Peyer's patch (tissue), 4 donors: ENCODE measurements at regions not wholly inside any gene's neighbourhood (a gene's known extent, or its start where the extent isn't known, plus 50 kb on each side); places are given as distances from the start of the nearest gene placed in this dataset.
A peak's percentile ranks its signal among the peaks of the same experiment; 100 is the strongest.
"Not testable (repeated sequence)": the region's sequence is repeated elsewhere in the genome, so short reads cannot be mapped to it uniquely, and the experiment has no call there.

Source experiments
- DNase-seq, 3 donors: peaks; one replicate each; pipeline ENCODE4 v3.0.0-alpha.2; 2017 to 2019
- H3K27ac ChIP-seq, 4 donors: fragments of 200-600 bp; sonication (generic); one replicate each; pipeline ENCODE4 v1.5.1; 2016 to 2019
- H3K27me3 ChIP-seq, 2 donors: fragments of 200-600 bp; sonication (generic); one replicate each; pipeline ENCODE4 v1.5.1; 2019
- H3K36me3 ChIP-seq, 3 donors: fragments of 200-600 bp; sonication (generic); one replicate each; pipeline ENCODE4 v1.5.1; 2016 to 2019
- H3K4me1 ChIP-seq, 4 donors: fragments of 200-600 bp; sonication (generic); one replicate each; pipeline ENCODE4 v1.5.1; 2016 to 2019
- H3K4me3 ChIP-seq, 4 donors: fragments of 200-600 bp; sonication (generic); 1 replicate in 3 of 4; 2 replicates in 1 of 4; pipeline ENCODE4 v1.5.1; 2016 to 2019; ENCODE audit warnings: mild to moderate bottlenecking in 1 of 4
- H3K9me3 ChIP-seq, 4 donors: fragments of 200-600 bp; sonication (generic); one replicate each; pipeline ENCODE4 v1.5.1; 2016 to 2019; ENCODE audit warnings: mild to moderate bottlenecking in 1 of 4
- POLR2A ChIP-seq, 2 donors: fragments of 450-650 bp; IDR thresholded peaks; one replicate each; pipeline ENCODE4 v1.5.1; 2017; ENCODE audit warnings: antibody characterized with exemption in 2 of 2, mild to moderate bottlenecking in 2 of 2, moderate library complexity in 2 of 2
- TF ChIP-seq, protein P1 (sequence below), 6 experiments: fragments of 450-650 bp in 4 of 6; fragments of 200-600 bp in 2 of 6; sonication (generic) in 1 of 6; IDR thresholded peaks; one replicate each; pipeline ENCODE4 v1.5.1; 2017 to 2019; ENCODE audit warnings: antibody characterized with exemption in 6 of 6, mild to moderate bottlenecking in 3 of 6, moderate library complexity in 1 of 6

GRCh38 chr1:146396801-146397200 lies 168.0 kb upstream of the NOTCH2NLA start:
- H3K27me3 ChIP-seq, DNase-seq, H3K4me1 ChIP-seq, H3K27ac ChIP-seq, H3K36me3 ChIP-seq, H3K9me3 ChIP-seq, H3K4me3 ChIP-seq: not testable (repeated sequence)

DNA sequence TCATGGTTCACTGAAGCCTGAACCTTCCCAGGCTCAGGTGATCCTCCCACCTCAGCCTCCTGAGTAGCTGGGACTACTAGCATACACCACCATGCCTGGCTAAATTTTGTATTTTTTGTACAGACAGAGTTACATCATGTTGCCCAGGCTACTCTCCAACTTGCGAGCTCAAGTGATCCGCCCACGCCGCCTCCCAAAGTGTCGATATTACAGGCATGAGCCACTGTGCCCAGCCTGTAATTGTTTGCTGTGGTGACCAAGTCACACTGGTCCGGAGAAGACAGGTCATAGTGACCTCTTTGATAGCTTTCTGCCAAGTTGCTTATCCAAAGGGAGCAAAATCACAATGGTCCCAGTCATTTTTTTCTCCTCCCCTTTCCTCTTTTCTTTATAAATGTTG lies 167.4 kb upstream of the NOTCH2NLA start:
- H3K36me3 ChIP-seq, H3K9me3 ChIP-seq, H3K4me1 ChIP-seq, DNase-seq, H3K4me3 ChIP-seq, H3K27ac ChIP-seq, H3K27me3 ChIP-seq: not testable (repeated sequence)

DNA sequence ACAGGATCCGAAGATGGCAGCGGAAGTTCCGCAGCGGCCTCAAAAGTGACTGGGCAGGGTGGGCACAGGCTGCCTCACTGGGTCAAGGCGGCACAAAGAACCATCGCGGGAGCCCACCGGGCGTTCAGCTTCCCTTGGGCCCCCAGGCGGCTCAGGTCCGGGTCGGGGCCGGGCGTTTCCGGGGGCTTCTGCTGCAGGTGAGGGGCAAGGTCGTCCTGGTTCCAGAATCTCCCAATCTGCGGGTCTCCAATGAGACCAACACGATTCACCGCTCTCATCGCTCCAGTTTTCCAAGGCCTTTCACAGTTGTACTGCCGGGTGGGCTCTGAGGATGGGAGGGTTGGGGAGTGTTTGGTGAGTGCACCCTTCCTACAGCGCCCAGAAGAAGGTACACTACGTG lies 165.0 kb upstream of the NOTCH2NLA start:
- not testable (repeated sequence) for H3K9me3 ChIP-seq, H3K4me3 ChIP-seq, H3K27ac ChIP-seq, H3K4me1 ChIP-seq, H3K36me3 ChIP-seq, H3K27me3 ChIP-seq, DNase-seq

DNA sequence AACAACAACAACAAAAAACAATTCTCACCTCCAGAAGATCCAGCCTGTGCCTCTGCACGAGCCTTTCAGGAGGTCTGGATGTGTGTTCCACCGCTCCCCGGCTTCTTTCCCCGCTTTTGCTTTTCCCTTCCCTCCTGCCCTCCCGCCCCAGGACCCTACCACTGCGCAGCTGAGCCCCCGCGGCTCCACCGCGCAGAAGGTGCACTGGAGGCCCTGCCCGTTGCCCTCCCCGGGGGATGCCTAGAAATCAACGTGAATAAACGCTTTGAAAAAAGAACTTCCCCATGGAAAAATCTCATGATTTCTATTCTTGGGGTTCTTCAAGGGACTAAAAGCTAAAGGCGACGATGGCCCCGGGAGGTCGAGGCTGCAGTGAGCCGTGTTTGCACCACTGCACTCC lies 164.3 kb upstream of the NOTCH2NLA start:
- not testable (repeated sequence) for H3K4me1 ChIP-seq, H3K9me3 ChIP-seq, H3K27me3 ChIP-seq, H3K36me3 ChIP-seq, H3K4me3 ChIP-seq, H3K27ac ChIP-seq, DNase-seq

DNA sequence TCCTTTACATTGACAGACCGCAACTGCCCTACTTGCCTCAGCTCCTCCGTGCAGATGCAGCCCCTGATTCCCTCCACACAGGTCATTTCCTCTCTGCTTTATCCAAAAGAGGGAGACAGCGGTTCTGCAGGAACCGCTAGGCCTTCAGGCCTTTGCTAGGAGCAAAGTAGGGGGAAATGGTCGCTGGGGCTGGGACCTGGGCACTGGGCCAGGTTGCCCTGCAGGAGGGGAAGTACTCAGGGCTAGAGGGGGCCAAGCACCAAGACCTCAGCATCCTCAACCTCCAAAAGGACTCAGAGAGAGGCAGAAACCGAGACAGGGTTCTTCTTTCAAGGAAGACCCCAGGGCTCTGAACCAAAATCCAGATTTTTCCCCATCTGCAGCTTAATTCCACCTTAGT lies 160.4 kb upstream of the NOTCH2NLA start:
- not testable (repeated sequence) for H3K4me1 ChIP-seq, H3K27me3 ChIP-seq, H3K36me3 ChIP-seq, H3K27ac ChIP-seq, H3K9me3 ChIP-seq, DNase-seq, H3K4me3 ChIP-seq

DNA sequence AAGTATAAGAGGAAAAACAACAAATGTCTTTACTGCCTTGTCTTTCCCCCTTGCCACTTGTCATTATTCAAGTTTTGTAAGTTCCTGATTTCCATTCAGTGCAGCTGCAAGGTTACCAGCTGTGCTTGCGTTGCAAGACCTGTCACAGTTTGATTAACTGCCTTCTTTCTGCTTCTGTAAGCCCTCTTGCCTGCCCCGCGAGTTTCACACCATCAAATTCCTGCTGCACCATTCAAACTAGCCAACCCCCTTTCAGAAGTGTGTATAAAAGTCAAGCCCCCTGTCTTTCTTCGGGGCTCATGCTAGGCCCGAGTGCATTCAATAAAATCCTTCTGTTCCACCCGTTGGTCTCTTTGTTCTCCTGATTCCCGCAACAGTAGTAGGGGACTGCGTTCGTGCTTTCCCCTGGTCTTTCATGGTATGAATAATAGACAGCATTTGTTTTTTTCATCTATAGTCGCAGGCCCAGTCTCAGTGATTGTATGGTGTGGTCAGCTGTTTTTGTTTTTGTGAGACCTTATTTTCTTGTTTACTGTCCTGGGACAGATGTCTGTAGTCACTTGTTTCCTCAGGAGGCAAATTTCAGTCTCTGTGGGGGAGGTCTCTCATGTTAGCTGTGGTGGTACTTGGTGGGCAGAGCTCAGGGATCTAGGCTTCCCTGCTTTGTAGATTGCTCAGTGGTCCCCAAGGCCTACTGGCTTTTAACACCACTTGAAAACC lies 159.1 kb upstream of the NOTCH2NLA start:
- H3K4me3 ChIP-seq, H3K27me3 ChIP-seq, H3K36me3 ChIP-seq, H3K4me1 ChIP-seq, H3K9me3 ChIP-seq: not testable (repeated sequence)
- DNase-seq = peak in 1 of 3 donors; percentile 49
- peak overlapping the region; percentile 86 to 97 (median 93) for H3K27ac ChIP-seq

- H3K4me1 ChIP-seq, H3K9me3 ChIP-seq, H3K27me3 ChIP-seq, H3K36me3 ChIP-seq: not testable (repeated sequence)
- DNase-seq = peak; percentile 55 to 90 (median 83)
- Histone ChIP-seq H3K4me3 (peak overlapping the region; percentile 38 to 68 (median 53)), H3K27ac (peak overlapping the region; percentile 86 to 97 (median 93))
- peak; percentile 77 to 98 for TF ChIP-seq POLR2A (IDR thresholded peaks at IDR 0.05)
Observed at GRCh38 chr1:146386851-146387749, 158.3 kb upstream of the NOTCH2NLA start.

GRCh38 chr1:146381196-146381595 lies 152.4 kb upstream of the NOTCH2NLA start:
- not testable (repeated sequence) for DNase-seq, H3K4me3 ChIP-seq, H3K9me3 ChIP-seq, H3K27me3 ChIP-seq, H3K27ac ChIP-seq, H3K36me3 ChIP-seq, H3K4me1 ChIP-seq

DNA sequence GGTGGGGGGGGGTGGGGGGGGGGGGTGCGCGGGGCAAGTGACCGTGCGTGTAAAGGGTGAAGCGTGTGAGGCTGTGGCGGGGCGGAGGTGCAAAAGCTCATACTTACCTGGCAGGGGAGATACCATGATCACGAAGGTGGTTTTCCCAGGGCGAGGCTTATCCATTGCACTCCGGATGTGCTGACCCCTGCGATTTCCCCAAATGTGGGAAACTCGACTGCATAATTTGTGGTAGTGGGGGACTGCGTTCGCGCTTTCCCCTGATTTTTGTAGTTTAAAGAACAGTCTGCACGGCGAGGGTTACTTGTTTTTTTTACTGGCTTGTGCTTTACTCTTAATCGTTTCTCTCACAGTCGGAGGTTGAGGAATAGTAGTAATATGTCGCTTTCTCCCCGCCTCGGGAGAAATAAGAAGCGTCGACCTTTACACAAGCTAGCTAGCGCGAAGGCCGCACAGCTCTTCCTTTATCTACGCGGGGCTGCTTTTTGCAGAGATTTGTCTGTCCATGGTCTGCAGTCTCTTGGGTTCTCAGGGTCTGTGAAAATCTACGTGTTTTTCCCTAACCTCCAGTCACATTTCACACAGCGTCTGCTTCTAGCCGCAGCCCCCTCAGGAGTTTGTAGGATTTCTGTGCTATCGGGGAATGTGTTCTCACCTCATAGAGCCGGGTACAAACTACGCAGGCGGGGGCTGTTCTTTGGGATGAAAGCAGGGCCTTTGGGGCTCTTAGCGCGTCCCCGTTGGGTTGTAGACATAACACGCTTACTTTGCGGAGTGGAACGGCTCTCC lies 148.1 kb upstream of the NOTCH2NLA start:
- H3K36me3 ChIP-seq, H3K4me1 ChIP-seq, H3K9me3 ChIP-seq, H3K27me3 ChIP-seq: not testable (repeated sequence)
- Histone ChIP-seq H3K27ac (peak overlapping the region; percentile 86 to 96 (median 93)), H3K4me3 (peak overlapping the region; percentile 27 to 52 (median 40))
- peak; percentile 97 to 100 for TF ChIP-seq POLR2A (IDR thresholded peaks at IDR 0.05)
- TF ChIP-seq, protein P1, sequence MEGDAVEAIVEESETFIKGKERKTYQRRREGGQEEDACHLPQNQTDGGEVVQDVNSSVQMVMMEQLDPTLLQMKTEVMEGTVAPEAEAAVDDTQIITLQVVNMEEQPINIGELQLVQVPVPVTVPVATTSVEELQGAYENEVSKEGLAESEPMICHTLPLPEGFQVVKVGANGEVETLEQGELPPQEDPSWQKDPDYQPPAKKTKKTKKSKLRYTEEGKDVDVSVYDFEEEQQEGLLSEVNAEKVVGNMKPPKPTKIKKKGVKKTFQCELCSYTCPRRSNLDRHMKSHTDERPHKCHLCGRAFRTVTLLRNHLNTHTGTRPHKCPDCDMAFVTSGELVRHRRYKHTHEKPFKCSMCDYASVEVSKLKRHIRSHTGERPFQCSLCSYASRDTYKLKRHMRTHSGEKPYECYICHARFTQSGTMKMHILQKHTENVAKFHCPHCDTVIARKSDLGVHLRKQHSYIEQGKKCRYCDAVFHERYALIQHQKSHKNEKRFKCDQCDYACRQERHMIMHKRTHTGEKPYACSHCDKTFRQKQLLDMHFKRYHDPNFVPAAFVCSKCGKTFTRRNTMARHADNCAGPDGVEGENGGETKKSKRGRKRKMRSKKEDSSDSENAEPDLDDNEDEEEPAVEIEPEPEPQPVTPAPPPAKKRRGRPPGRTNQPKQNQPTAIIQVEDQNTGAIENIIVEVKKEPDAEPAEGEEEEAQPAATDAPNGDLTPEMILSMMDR (IDR thresholded peaks at IDR 0.05) = peak in 1 of 6 experiments; percentile 0
- DNase-seq = peak; percentile 61 to 89 (median 78)
